GM23338 (cell line): ENCODE measurements at regions not wholly inside any gene's neighbourhood (a gene's known extent, or its start where the extent isn't known, plus 50 kb on each side); places are given as distances from the start of the nearest gene placed in this dataset.
A peak's percentile ranks its signal among the peaks of the same experiment; 100 is the strongest.

Experiments
- ATAC-seq: fragments of 200-7000 bp; cut with Tn5 transposase; 3 replicates; pipeline ENCODE4 v1.9.1; 2020
- DNase-seq: peaks from one replicate; pipeline ENCODE4 v3.0.0-alpha.2; 2015; ENCODE audit warnings: low spot score
- H2AFZ ChIP-seq: fragments of 200-600 bp; sonication (generic); 2 replicates; pipeline ENCODE4 v1.8.0; 2016; ENCODE audit warnings: antibody characterized with exemption, mild to moderate bottlenecking, moderate library complexity
- H3F3A ChIP-seq: fragments of 200-600 bp; sonication (generic); replicated peaks from 2 replicates; pipeline ENCODE4 v1.8.0; 2017; ENCODE audit warnings: antibody characterized with exemption, mixed run types, low read depth
- H3K27ac ChIP-seq: fragments of 200-600 bp; sonication (generic); 2 replicates; pipeline ENCODE4 v1.6.1; 2016; ENCODE audit warnings: low read depth
- H3K27me3 ChIP-seq: fragments of 200-600 bp; sonication (generic); 2 replicates; pipeline ENCODE4 v1.8.0; 2016; ENCODE audit warnings: mild to moderate bottlenecking, mixed run types, moderate library complexity; ENCODE audit not compliant: insufficient read depth
- H3K36me3 ChIP-seq: fragments of 200-600 bp; sonication (generic); 2 replicates; pipeline ENCODE4 v1.8.0; 2016; ENCODE audit warnings: mild to moderate bottlenecking; ENCODE audit not compliant: insufficient read depth
- H3K4me1 ChIP-seq: fragments of 200-600 bp; sonication (generic); 2 replicates; pipeline ENCODE4 v1.8.0; 2016; ENCODE audit warnings: mild to moderate bottlenecking, moderate library complexity; ENCODE audit not compliant: insufficient read depth
- H3K4me2 ChIP-seq: fragments of 200-600 bp; sonication (generic); 2 replicates; pipeline ENCODE4 v1.7.1; 2017; ENCODE audit warnings: mixed run types
- H3K4me3 ChIP-seq: fragments of 200-600 bp; sonication (generic); 2 replicates; pipeline ENCODE4 v1.6.1; 2016; ENCODE audit warnings: mixed run types
- H3K79me2 ChIP-seq: fragments of 200-600 bp; sonication (generic); replicated peaks from 2 replicates; pipeline ENCODE4 v1.8.0; 2017; ENCODE audit warnings: mild to moderate bottlenecking; ENCODE audit not compliant: insufficient read depth
- H3K9me2 ChIP-seq: fragments of 200-600 bp; sonication (generic); 2 replicates; pipeline ENCODE4 v1.8.0; 2017; ENCODE audit not compliant: insufficient read depth
- H4K20me1 ChIP-seq: fragments of 200-600 bp; sonication (generic); replicated peaks from 2 replicates; pipeline ENCODE4 v1.8.0; 2017; ENCODE audit warnings: mild to moderate bottlenecking; ENCODE audit not compliant: insufficient read depth
- H3K27ac Mint-ChIP-seq: 2 replicates; pipeline ENCODE4 v1.8.0; 2020; ENCODE audit warnings: inconsistent platforms, mild to moderate bottlenecking, moderate library complexity, mixed read lengths
- H3K27me3 Mint-ChIP-seq: 3 replicates; pipeline ENCODE4 v1.8.0; 2022; ENCODE audit warnings: low read depth, mild to moderate bottlenecking, moderate library complexity, mixed read lengths, inconsistent platforms; ENCODE audit not compliant: insufficient read depth, poor library complexity
- H3K36me3 Mint-ChIP-seq: 3 replicates; pipeline ENCODE4 v1.8.0; 2021; ENCODE audit warnings: low read depth, mild to moderate bottlenecking, inconsistent platforms, moderate library complexity, mixed read lengths
- H3K4me1 Mint-ChIP-seq: 3 replicates; pipeline ENCODE4 v1.8.0; 2020; ENCODE audit warnings: mild to moderate bottlenecking, inconsistent platforms, mixed read lengths
- H3K4me3 Mint-ChIP-seq: 3 replicates; pipeline ENCODE4 v1.8.0; 2021; ENCODE audit warnings: moderate library complexity, mild to moderate bottlenecking, inconsistent platforms, mixed read lengths
- H3K9me3 Mint-ChIP-seq: 3 replicates; pipeline ENCODE4 v1.8.0; 2020; ENCODE audit warnings: moderate library complexity, mild to moderate bottlenecking, inconsistent platforms, mixed read lengths
- CREB1 ChIP-seq: fragments of 250-450 bp; sonication (Bioruptor Pico); IDR thresholded peaks from 2 replicates; pipeline ENCODE4 v1.5.0; 2020; ENCODE audit warnings: low read depth, mild to moderate bottlenecking, moderate library complexity
- EZH2 ChIP-seq: fragments of 200-600 bp; sonication (generic); IDR thresholded peaks from one replicate; pipeline ENCODE4 v1.8.0; 2017; ENCODE audit warnings: antibody characterized with exemption, mild to moderate bottlenecking, low read depth; ENCODE audit not compliant: unreplicated experiment
- EZH2phosphoT487 ChIP-seq: fragments of 200-600 bp; sonication (generic); IDR thresholded peaks from one replicate; pipeline ENCODE4 v1.8.1; 2018; ENCODE audit warnings: antibody characterized with exemption; ENCODE audit not compliant: unreplicated experiment
- POLR2AphosphoS5 ChIP-seq: IDR thresholded peaks from 2 replicates; pipeline ENCODE4 v1.6.1; 2016; ENCODE audit warnings: antibody characterized with exemption, low read depth
- ZNF462 ChIP-seq: fragments of 250-450 bp; sonication (Bioruptor Pico); IDR thresholded peaks from 2 replicates; pipeline ENCODE4 v1.5.0; 2020; ENCODE audit warnings: mild to moderate bottlenecking, moderate library complexity

DNA sequence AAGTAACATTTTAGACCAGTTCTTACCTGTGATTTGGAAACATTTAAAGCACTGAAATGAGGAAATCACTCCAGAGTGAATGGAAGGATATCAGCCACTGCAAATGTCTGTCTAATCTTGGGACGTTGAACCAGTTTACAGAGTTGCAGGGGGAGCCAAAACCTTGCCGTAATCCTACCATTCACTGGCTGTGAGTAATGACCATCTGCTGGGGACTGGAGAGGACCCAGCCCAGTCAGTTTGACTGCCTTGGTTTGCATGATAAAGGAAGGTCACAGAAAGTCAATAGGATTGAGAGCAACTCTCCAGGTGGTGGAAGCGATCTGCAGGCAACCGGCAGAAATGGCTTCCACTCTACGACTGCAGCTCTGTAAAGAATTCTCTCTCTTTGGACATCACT is 167.2 kb downstream of the AKR1D1 start (continued):
- peak; percentile 67 for TF ChIP-seq POLR2AphosphoS5

- peak overlapping the region; percentile 64 for H3K4me2 ChIP-seq
- peaks cover 13% of the 10 kb centered on the region for H3K9me3 Mint-ChIP-seq
- H3K27ac Mint-ChIP-seq: peak overlapping the region; percentile 98
- H2AFZ ChIP-seq: no peak overlapping the region
- H3K36me3 ChIP-seq: no peaks in the 10 kb centered on the region
- peaks cover 8% of the 10 kb centered on the region; the same call in 1 of the 2 replicates for H3F3A ChIP-seq
- TF ChIP-seq EZH2phosphoT487 (no peak), CREB1 (CRISPR knock-in tag) (no peak), EZH2 (no peak), ZNF462 (CRISPR knock-in tag) (no peak)
- peaks cover 15% of the 10 kb centered on the region for H3K36me3 Mint-ChIP-seq
- no peaks in the 10 kb centered on the region for H4K20me1 ChIP-seq
- peak overlapping the region; percentile 31 for H3K4me3 ChIP-seq
- H3K27me3 Mint-ChIP-seq: peaks cover 8% of the 10 kb centered on the region
- no peaks in the 10 kb centered on the region for H3K79me2 ChIP-seq
- DNase-seq (peak; percentile 21), ATAC-seq (no peak)
- peaks cover 45% of the 10 kb centered on the region for H3K4me1 Mint-ChIP-seq
- no peaks in the 10 kb centered on the region; the same call in 1 of the 2 replicates for H3K9me2 ChIP-seq
- H3K4me3 Mint-ChIP-seq: peak overlapping the region; percentile 56
- H3K27me3 ChIP-seq: no peaks in the 10 kb centered on the region
- H3K4me1 ChIP-seq: peaks cover 48% of the 10 kb centered on the region
- H3K27ac ChIP-seq: peak overlapping the region; percentile 98
Measured at GRCh38 chr7:138243836-138244235, 167.6 kb downstream of the AKR1D1 start.
